Testis (tissue), 2 donors: ENCODE measurements at regions not wholly inside any gene's neighbourhood (a gene's known extent, or its start where the extent isn't known, plus 50 kb on each side); places are given as distances from the start of the nearest gene placed in this dataset.

Experiments
- DNase-seq: peaks from one replicate; pipeline ENCODE4 v3.0.0-alpha.2; 2019
- H3K27ac ChIP-seq, 2 donors: fragments of 200-600 bp; sonication (generic); one replicate each; pipeline ENCODE4 v1.5.1; 2019
- H3K27me3 ChIP-seq: fragments of 200-600 bp; sonication (generic); one replicate; pipeline ENCODE4 v1.5.1; 2019
- H3K36me3 ChIP-seq: fragments of 200-600 bp; sonication (generic); one replicate; pipeline ENCODE4 v1.5.1; 2017; ENCODE audit warnings: low read depth; ENCODE audit errors: missing control alignments
- H3K4me1 ChIP-seq: fragments of 200-600 bp; sonication (generic); one replicate; pipeline ENCODE4 v1.5.1; 2019
- H3K4me3 ChIP-seq, 2 donors: fragments of 200-600 bp; sonication (generic); one replicate each; pipeline ENCODE4 v1.5.1; 2017 to 2019
- H3K9me3 ChIP-seq: fragments of 200-600 bp; sonication (generic); one replicate; pipeline ENCODE4 v1.5.1; 2017
- POLR2A ChIP-seq: fragments of 450-650 bp; IDR thresholded peaks from one replicate; pipeline ENCODE4 v1.6.1; 2017; ENCODE audit warnings: antibody characterized with exemption, mild to moderate bottlenecking, moderate library complexity
- WGBS, 2 donors: methylation state at CpG; one replicate each; pipeline ENCODE4 v1.1.5; 2018; 5-methylcytosine and 5-hydroxymethylcytosine counted together
- intact Hi-C: fragments of 100-400 bp; cut with DNase I; formaldehyde crosslinking; loops from one replicate; pipeline ENCODE4 v1.15.1; 2023; ENCODE audit warnings: low total_unique reads
- TF ChIP-seq, protein P1 (sequence below), 3 experiments: fragments of 450-650 bp in 2 of 3; fragments of 200-600 bp in 1 of 3; sonication (generic) in 1 of 3; IDR thresholded peaks; one replicate each; pipeline ENCODE4 v1.5.1; 2016 to 2019; ENCODE audit warnings: antibody characterized with exemption in 3 of 3, mild to moderate bottlenecking in 2 of 3, moderate library complexity in 1 of 3

DNA sequence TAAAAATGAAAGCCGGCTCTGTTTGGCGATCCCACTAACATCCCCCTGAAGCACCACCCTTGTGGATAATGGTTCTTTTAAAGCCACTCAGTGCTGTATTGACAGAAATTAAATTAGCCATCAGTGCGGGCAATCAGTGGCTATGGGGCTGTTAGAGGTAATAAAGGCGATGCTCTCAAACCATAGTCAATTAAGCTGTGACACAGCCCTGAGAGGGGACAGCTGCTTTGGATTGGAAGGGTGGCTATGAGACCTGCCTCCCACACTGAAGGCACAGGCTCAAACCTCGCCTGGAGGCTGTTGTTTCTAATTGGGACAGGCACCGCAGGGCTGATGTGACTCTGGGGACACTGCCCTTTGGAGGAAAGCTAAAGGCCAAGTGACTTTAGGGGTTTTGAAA lies 562.2 kb downstream of the VRK1 start:
- H3K4me1 ChIP-seq: no peaks in the 10 kb centered on the region
- no peak for DNase-seq
- no peaks in the 10 kb centered on the region for H3K27me3 ChIP-seq
- 63 to 71% methylated on average over 6 of the region's 6 CpGs for WGBS, 2 donors
- no peaks in the 10 kb centered on the region for H3K9me3 ChIP-seq
- intact Hi-C loops: no loop called here
- no peak overlapping the region for H3K27ac ChIP-seq
- H3K36me3 ChIP-seq: no peaks in the 10 kb centered on the region
- no peak overlapping the region for H3K4me3 ChIP-seq
- no peak for TF ChIP-seq POLR2A
- TF ChIP-seq, protein P1, sequence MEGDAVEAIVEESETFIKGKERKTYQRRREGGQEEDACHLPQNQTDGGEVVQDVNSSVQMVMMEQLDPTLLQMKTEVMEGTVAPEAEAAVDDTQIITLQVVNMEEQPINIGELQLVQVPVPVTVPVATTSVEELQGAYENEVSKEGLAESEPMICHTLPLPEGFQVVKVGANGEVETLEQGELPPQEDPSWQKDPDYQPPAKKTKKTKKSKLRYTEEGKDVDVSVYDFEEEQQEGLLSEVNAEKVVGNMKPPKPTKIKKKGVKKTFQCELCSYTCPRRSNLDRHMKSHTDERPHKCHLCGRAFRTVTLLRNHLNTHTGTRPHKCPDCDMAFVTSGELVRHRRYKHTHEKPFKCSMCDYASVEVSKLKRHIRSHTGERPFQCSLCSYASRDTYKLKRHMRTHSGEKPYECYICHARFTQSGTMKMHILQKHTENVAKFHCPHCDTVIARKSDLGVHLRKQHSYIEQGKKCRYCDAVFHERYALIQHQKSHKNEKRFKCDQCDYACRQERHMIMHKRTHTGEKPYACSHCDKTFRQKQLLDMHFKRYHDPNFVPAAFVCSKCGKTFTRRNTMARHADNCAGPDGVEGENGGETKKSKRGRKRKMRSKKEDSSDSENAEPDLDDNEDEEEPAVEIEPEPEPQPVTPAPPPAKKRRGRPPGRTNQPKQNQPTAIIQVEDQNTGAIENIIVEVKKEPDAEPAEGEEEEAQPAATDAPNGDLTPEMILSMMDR (IDR thresholded peaks at IDR 0.05): no peak

DNA sequence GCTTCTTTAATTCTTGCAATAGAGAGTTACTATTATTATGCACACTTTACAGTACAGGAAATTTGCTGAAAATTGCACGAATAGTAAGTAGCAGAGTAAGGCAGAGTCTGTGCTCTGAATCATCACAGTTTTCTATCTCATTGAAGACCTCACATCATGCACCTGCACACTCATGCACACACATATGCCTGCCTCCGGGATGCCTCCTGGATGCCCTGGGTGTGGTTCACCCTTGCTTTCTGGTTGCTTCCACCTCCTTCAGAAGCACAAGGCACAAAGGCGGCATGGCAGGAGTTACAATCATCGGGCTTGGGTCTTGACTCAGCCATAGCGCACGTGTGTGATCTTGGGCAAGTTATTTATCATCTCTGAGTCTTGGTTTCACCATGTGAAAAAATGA lies 564.0 kb downstream of the VRK1 start:
- Histone ChIP-seq H3K4me3 (no peak overlapping the region), H3K9me3 (no peaks in the 10 kb centered on the region), H3K27ac (no peak overlapping the region), H3K4me1 (no peaks in the 10 kb centered on the region), H3K36me3 (no peaks in the 10 kb centered on the region), H3K27me3 (no peaks in the 10 kb centered on the region)
- 89 to 92% methylated on average over 6 of the region's 6 CpGs for WGBS, 2 donors
- no peak for TF ChIP-seq POLR2A
- TF ChIP-seq, protein P1 (IDR thresholded peaks at IDR 0.05): no peak
- no peak for DNase-seq
- intact Hi-C loops: no loop called here

DNA sequence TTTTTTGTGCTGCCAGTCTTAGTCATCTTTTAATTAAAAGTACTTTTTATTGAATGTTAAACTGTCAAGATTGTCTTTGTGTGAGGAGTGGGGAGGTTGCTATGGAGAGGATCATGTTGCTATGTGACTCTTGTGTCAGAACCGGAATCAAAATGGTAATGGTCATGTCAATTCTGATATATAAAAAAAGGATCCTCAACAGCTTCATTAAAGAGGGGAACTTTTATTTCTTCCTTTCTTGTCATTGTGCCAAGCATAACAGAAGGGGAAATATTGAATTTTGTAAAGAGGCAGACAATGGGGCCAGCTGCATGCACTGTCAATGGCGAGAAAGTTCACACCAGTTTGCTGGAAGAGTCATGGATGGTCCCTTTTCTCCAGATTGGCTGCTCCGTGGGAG lies 564.8 kb downstream of the VRK1 start:
- no peak overlapping the region for H3K27ac ChIP-seq
- WGBS, 2 donors: 59% methylated on average over 3 of the region's 3 CpGs
- no peaks in the 10 kb centered on the region for H3K36me3 ChIP-seq
- no peak overlapping the region for H3K4me3 ChIP-seq
- H3K27me3 ChIP-seq: no peaks in the 10 kb centered on the region
- no peaks in the 10 kb centered on the region for H3K4me1 ChIP-seq
- TF ChIP-seq POLR2A: no peak
- TF ChIP-seq, protein P1 (IDR thresholded peaks at IDR 0.05): no peak
- H3K9me3 ChIP-seq: no peaks in the 10 kb centered on the region
- intact Hi-C loops: no loop called here
- DNase-seq: no peak

- Histone ChIP-seq H3K36me3 (no peaks in the 10 kb centered on the region), H3K4me3 (peak overlapping the region in 1 of 2 donors; percentile 26), H3K9me3 (no peaks in the 10 kb centered on the region), H3K27ac (no peak overlapping the region), H3K4me1 (no peaks in the 10 kb centered on the region), H3K27me3 (no peaks in the 10 kb centered on the region)
- intact Hi-C loops: no loop called here
- no peak for DNase-seq
- WGBS, 2 donors: 33 to 40% methylated on average over 11 of the region's 11 CpGs
- TF ChIP-seq POLR2A: no peak
- TF ChIP-seq, protein P1 (IDR thresholded peaks at IDR 0.05): no peak
Observed at GRCh38 chr14:97366400-97366799, 569.2 kb downstream of the VRK1 start.

DNA sequence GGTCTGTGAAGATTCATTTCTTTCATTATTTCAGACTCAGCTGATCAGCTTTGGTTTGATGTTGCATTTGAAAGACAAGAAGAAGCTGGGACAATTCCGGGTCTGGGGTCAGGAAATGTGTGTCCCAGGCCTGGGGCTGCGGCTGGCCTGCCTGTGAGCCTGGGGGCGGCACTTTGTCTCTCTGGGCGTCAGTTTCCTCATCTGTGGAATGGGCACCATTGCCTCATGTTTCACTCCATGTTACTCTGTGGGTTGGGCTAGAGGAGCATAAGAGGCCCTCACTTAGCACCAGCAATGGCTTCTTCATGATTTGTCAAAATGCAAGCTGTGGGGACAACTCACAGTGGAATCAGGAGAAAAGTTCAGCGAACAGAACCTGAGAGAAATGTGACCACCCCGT lies 570.1 kb downstream of the VRK1 start:
- Histone ChIP-seq H3K27ac (no peak overlapping the region), H3K4me1 (no peaks in the 10 kb centered on the region), H3K4me3 (no peak overlapping the region), H3K27me3 (no peaks in the 10 kb centered on the region), H3K9me3 (no peaks in the 10 kb centered on the region), H3K36me3 (no peaks in the 10 kb centered on the region)
- intact Hi-C loops: no loop called here
- WGBS, 2 donors: 39 to 65% methylated on average over 3 to 6 of the region's 6 CpGs
- no peak for DNase-seq
- no peak for TF ChIP-seq POLR2A
- TF ChIP-seq, protein P1 (IDR thresholded peaks at IDR 0.05): no peak
